IgD-negative memory B cell (primary cell): ENCODE measurements at regions not wholly inside any gene's neighbourhood (a gene's known extent, or its start where the extent isn't known, plus 50 kb on each side); places are given as distances from the start of the nearest gene placed in this dataset.
"Not testable (repeated sequence)": the region's sequence is repeated elsewhere in the genome, so short reads cannot be mapped to it uniquely, and the experiment has no call there.

ENCODE experiments used
- H3K27ac Mint-ChIP-seq, 3 donors: one replicate each; pipeline ENCODE4 v1.8.0; 2020 to 2022; ENCODE audit warnings: mild to moderate bottlenecking in 3 of 3, mixed read lengths in 3 of 3, moderate library complexity in 1 of 3
- H3K27me3 Mint-ChIP-seq: one replicate; pipeline ENCODE4 v1.8.0; 2021; ENCODE audit warnings: mixed read lengths
- H3K36me3 Mint-ChIP-seq: one replicate; pipeline ENCODE4 v1.8.0; 2020; ENCODE audit warnings: mild to moderate bottlenecking, mixed read lengths
- H3K4me1 Mint-ChIP-seq, 3 donors: one replicate each; pipeline ENCODE4 v1.8.0; 2020 to 2022; ENCODE audit warnings: mixed read lengths in 3 of 3, mild to moderate bottlenecking in 1 of 3
- H3K4me3 Mint-ChIP-seq, 4 donors: one replicate each; pipeline ENCODE4 v1.8.0; 2020 to 2022; ENCODE audit warnings: mild to moderate bottlenecking in 4 of 4, mixed read lengths in 4 of 4, moderate library complexity in 3 of 4
- H3K9me3 Mint-ChIP-seq, 3 donors: one replicate each; pipeline ENCODE4 v1.8.0; 2020 to 2021; ENCODE audit warnings: mixed read lengths in 3 of 3, mild to moderate bottlenecking in 1 of 3

- Mint-ChIP-seq H3K36me3 (peaks cover 4% of the 10 kb centered on the region), H3K4me1 (no peaks in the 10 kb centered on the region), H3K9me3 (peaks cover 0 to 1% (median 0%) of the 10 kb centered on the region in 3 donors), H3K4me3 (no peak overlapping the region), H3K27ac (no peak overlapping the region), H3K27me3 (peaks cover 2% of the 10 kb centered on the region)
These were observed 89.3 kb upstream of the C2CD4B start for GRCh38 chr15:62254137-62254934.

- not testable (repeated sequence) for H3K27ac Mint-ChIP-seq, H3K4me3 Mint-ChIP-seq, H3K36me3 Mint-ChIP-seq
These were observed 91.3 kb upstream of the C2CD4B start for GRCh38 chr15:62256430-62256829.

GRCh38 chr15:62257996-62258521, 93.0 kb upstream of the C2CD4B start:
- Mint-ChIP-seq H3K36me3 (peaks cover 5% of the 10 kb centered on the region), H3K27me3 (peaks cover 2% of the 10 kb centered on the region), H3K4me3 (no peak overlapping the region), H3K9me3 (peaks cover 6 to 21% (median 14%) of the 10 kb centered on the region in 3 donors), H3K27ac (no peak overlapping the region), H3K4me1 (no peaks in the 10 kb centered on the region)

More at GRCh38 chr15:62256430-62256829, 91.3 kb upstream of the C2CD4B start:
- H3K27me3 Mint-ChIP-seq, H3K4me1 Mint-ChIP-seq, H3K9me3 Mint-ChIP-seq: not testable (repeated sequence)

DNA sequence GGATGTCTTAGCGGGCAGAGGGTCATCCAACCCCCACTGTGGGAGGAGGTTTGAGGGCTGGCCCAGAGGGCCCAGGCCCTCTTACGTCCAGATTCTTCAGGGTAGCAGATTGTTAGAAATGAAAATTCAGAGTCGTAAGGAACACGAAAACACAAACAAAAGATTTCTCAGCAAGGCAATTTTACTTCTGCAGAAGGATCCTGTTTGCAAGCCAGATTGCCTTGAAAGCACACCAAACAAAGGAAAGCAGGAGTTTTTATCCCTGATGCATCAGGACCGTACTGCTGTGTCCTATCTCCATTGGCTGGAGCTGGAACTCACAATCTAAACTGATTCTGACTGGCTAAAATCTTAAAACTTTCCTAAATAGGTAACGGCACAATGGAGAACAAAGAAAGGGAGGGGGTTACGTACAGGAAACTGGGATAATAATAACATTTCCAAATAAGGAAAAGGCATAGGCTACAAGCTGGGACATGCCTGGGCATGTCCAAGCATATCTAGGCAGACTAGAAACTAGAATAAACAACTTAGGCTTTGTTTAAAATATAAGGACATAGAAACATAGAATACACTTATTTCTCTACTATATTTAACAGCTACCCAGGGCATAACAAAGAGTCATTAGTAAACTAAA, 97.3 kb upstream of the C2CD4B start:
- Mint-ChIP-seq H3K27me3 (no peaks in the 10 kb centered on the region), H3K9me3 (peaks cover 9 to 25% (median 13%) of the 10 kb centered on the region in 3 donors), H3K27ac (no peak overlapping the region), H3K4me1 (no peaks in the 10 kb centered on the region), H3K4me3 (no peak overlapping the region), H3K36me3 (peaks cover 6% of the 10 kb centered on the region)

DNA sequence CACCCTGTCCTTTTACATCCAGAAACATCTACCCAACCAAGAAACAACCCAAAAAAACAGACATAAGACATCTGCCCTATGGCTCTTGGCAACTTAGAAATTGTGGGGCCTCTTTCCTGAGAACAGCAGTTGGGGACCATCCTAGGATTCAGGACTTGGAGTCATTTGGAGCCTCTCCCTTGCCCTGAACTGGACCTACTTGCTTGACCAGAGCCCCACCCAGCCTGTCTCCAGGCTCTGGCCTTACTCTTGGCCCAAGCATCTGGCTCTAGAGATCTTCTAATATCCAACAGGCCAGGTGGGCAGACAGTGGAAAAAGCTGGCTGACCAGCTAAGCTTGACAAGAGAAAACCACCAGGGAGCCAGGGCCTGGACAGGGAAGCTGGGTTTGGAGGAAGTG, 99.1 kb upstream of the C2CD4B start:
- Mint-ChIP-seq H3K27ac (no peak overlapping the region), H3K27me3 (no peaks in the 10 kb centered on the region), H3K4me1 (no peaks in the 10 kb centered on the region), H3K9me3 (peaks cover 15 to 32% (median 23%) of the 10 kb centered on the region in 3 donors), H3K4me3 (no peak overlapping the region), H3K36me3 (peaks cover 5% of the 10 kb centered on the region)

DNA sequence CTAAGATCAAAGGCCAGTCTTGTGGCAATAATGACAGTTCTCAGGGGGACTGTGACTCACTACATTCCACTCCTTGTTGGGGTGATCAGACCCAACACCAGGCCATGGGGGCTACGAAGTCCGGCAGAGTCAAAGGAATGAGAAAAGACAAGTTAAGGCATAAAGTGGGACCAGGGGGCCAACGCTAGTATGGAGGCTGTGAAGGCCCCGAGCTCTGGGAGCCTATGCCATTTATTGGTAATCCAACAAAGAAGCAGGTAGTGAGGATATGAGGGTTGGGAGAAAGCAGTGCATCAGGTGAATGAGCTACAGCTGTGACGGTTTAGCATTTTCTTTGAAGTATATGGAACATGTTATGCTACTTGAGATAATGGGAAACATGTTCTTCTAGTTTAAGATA, 104.4 kb upstream of the C2CD4B start:
- Mint-ChIP-seq H3K4me3 (peak overlapping the region in 1 of 4 donors; percentile 63), H3K4me1 (no peaks in the 10 kb centered on the region), H3K27ac (peak overlapping the region in 1 of 3 donors; percentile 63), H3K9me3 (peaks cover 9 to 22% (median 15%) of the 10 kb centered on the region in 3 donors), H3K36me3 (peaks cover 6% of the 10 kb centered on the region), H3K27me3 (no peaks in the 10 kb centered on the region)

DNA sequence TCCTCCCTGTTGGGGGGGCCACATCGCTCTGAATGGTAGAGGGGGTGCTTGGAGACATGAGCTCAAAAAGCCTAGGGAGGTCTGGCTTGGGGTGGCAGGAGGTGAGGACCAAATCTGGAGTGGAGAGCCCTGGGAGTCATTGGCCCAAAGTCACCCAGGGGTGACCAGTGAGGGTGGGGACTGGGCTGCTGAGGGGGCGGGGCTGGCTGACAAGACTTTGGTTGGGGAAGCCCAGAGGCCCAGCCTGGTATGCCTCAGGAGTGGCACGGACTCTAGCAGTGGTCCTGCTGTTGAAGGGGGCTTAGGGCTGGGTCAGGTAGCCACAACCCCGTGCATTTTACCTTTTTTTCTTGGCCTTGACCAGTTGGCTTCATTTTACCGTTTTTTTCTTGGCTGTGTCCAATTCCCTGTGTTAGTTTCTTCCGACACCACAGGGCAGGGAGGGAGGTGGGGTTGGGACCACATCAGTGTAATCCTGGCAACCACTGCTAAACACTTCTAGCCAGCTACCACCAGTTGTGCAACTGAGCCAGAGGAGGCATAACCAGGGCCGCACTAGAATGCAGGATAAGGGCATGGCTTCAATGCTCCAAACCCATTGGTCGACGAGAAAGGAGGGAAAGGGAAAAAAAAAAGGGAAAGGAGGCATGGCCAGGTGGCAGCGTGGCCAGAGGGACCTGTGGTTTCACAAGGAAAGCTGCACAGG, 105.3 kb upstream of the C2CD4B start:
- Mint-ChIP-seq H3K9me3 (peaks cover 9 to 22% (median 15%) of the 10 kb centered on the region in 3 donors), H3K4me1 (no peaks in the 10 kb centered on the region), H3K36me3 (peaks cover 6% of the 10 kb centered on the region), H3K4me3 (no peak overlapping the region), H3K27me3 (no peaks in the 10 kb centered on the region), H3K27ac (peak overlapping the region in 1 of 3 donors; percentile 63)

- peaks cover 6 to 22% (median 15%) of the 10 kb centered on the region in 3 donors for H3K9me3 Mint-ChIP-seq
These were observed 107.2 kb upstream of the C2CD4B start for GRCh38 chr15:62272290-62272689.

DNA sequence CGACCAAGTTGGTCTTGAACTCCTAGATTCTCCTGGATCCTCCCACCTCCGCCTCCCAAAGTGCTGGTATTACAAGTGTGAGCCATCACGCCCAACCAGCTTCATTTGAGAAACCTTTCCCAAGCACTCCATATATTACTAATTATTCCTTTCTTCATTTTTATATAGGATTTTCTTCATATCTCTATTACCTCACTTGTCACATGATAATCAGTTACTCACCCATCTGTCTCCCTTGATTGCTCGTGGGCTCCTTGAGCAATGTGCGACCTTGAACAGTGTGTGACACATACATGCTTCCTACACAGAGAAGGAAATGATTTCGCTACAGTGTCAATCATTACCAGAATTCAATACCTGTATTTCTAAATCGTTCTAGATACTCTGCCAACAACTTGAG, 110.7 kb upstream of the C2CD4B start:
- peaks cover 5% of the 10 kb centered on the region for H3K36me3 Mint-ChIP-seq
- no peaks in the 10 kb centered on the region for H3K27me3 Mint-ChIP-seq
- peaks cover 0 to 7% (median 0%) of the 10 kb centered on the region in 3 donors for H3K4me1 Mint-ChIP-seq
- peaks cover 0 to 7% (median 0%) of the 10 kb centered on the region in 3 donors for H3K9me3 Mint-ChIP-seq
- H3K4me3 Mint-ChIP-seq: no peak overlapping the region
- no peak overlapping the region for H3K27ac Mint-ChIP-seq

More at GRCh38 chr15:62272290-62272689, 107.2 kb upstream of the C2CD4B start:
- no peaks in the 10 kb centered on the region for H3K27me3 Mint-ChIP-seq
- H3K4me3 Mint-ChIP-seq: no peak overlapping the region
- H3K36me3 Mint-ChIP-seq: peaks cover 8% of the 10 kb centered on the region
- H3K27ac Mint-ChIP-seq: no peak overlapping the region
- H3K4me1 Mint-ChIP-seq: no peaks in the 10 kb centered on the region

- Mint-ChIP-seq H3K27ac (no peak overlapping the region), H3K4me3 (peak overlapping the region in 1 of 4 donors; percentile 82), H3K27me3 (peaks cover 3% of the 10 kb centered on the region), H3K4me1 (peaks cover 0 to 10% (median 0%) of the 10 kb centered on the region in 3 donors), H3K9me3 (peaks cover 0 to 2% (median 0%) of the 10 kb centered on the region in 3 donors), H3K36me3 (peaks cover 3% of the 10 kb centered on the region)
These were observed 112.8 kb upstream of the C2CD4B start for GRCh38 chr15:62277816-62278394.

DNA sequence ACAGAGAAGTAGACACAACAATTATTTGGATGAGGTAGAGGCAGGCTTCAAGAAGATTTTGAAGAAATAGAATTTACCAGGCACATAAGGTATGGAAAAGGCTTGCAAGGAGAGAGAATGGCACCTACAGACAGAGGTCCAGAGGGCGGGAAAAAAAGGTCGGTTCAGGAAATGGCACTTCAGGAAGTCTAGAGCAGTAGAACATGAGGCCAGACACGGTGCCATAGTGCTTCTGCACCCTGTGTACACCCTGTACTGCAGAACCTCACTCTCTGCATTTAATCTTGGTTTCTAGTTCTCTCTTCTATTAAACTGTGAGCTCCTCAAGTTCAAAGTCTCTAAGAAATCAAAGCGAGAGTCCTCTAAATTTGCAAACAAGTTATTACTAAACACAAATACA, 113.4 kb upstream of the C2CD4B start:
- peaks cover 0 to 12% (median 0%) of the 10 kb centered on the region in 3 donors for H3K4me1 Mint-ChIP-seq
- H3K4me3 Mint-ChIP-seq: peak overlapping the region in 1 of 4 donors; percentile 82
- peaks cover 3% of the 10 kb centered on the region for H3K27me3 Mint-ChIP-seq
- peaks cover 0 to 2% (median 0%) of the 10 kb centered on the region in 3 donors for H3K9me3 Mint-ChIP-seq
- H3K36me3 Mint-ChIP-seq: peaks cover 3% of the 10 kb centered on the region
- H3K27ac Mint-ChIP-seq: no peak overlapping the region

DNA sequence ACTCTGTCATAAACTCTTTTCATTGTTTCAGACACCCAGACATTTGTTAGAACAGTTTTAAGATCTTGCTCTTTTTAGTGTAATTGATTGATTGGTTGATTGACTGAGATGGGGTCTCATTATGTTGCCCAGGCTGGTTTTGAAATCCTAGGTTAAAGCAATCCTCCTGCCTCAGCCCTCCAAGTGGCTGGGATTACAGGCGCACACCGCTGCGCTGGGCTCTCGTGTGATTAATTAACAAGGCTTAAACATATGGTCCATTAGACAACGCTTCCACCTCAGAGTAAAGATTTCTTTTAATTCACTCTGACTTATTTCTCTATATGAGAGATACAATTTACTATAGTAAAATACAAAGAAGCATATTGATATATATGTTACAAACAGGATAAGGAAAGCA, 114.0 kb upstream of the C2CD4B start:
- Mint-ChIP-seq H3K4me1 (peaks cover 0 to 12% (median 0%) of the 10 kb centered on the region in 3 donors), H3K4me3 (peak overlapping the region in 1 of 4 donors; percentile 63), H3K9me3 (peaks cover 0 to 2% (median 0%) of the 10 kb centered on the region in 3 donors), H3K27me3 (peaks cover 3% of the 10 kb centered on the region), H3K27ac (no peak overlapping the region), H3K36me3 (peaks cover 3% of the 10 kb centered on the region)

- H3K27ac Mint-ChIP-seq: no peak overlapping the region
- peak overlapping the region in 1 of 4 donors; percentile 80 for H3K4me3 Mint-ChIP-seq
- H3K36me3 Mint-ChIP-seq: peaks cover 4% of the 10 kb centered on the region
- peaks cover 0 to 12% (median 0%) of the 10 kb centered on the region in 3 donors for H3K4me1 Mint-ChIP-seq
- peaks cover 0 to 2% (median 0%) of the 10 kb centered on the region in 3 donors for H3K9me3 Mint-ChIP-seq
- peaks cover 3% of the 10 kb centered on the region for H3K27me3 Mint-ChIP-seq
These were observed 115.5 kb upstream of the C2CD4B start for GRCh38 chr15:62280625-62281024.

- Mint-ChIP-seq H3K4me3 (peak overlapping the region in 1 of 4 donors; percentile 94), H3K27ac (peak overlapping the region in 1 of 3 donors; percentile 54), H3K4me1 (peaks cover 0 to 12% (median 0%) of the 10 kb centered on the region in 3 donors)
- H3K9me3 Mint-ChIP-seq, H3K36me3 Mint-ChIP-seq, H3K27me3 Mint-ChIP-seq: not testable (repeated sequence)
These were observed 116.7 kb upstream of the C2CD4B start for GRCh38 chr15:62281801-62282200.
